Peyer's patch (tissue), 4 donors: ENCODE measurements at regions not wholly inside any gene's neighbourhood (a gene's known extent, or its start where the extent isn't known, plus 50 kb on each side); places are given as distances from the start of the nearest gene placed in this dataset.

Experiments used
- POLR2A ChIP-seq, 2 donors: fragments of 450-650 bp; IDR thresholded peaks; one replicate each; pipeline ENCODE4 v1.5.1; 2017; ENCODE audit warnings: antibody characterized with exemption in 2 of 2, mild to moderate bottlenecking in 2 of 2, moderate library complexity in 2 of 2
- TF ChIP-seq, protein P1 (sequence below), 6 experiments: fragments of 450-650 bp in 4 of 6; fragments of 200-600 bp in 2 of 6; sonication (generic) in 1 of 6; IDR thresholded peaks; one replicate each; pipeline ENCODE4 v1.5.1; 2017 to 2019; ENCODE audit warnings: antibody characterized with exemption in 6 of 6, mild to moderate bottlenecking in 3 of 6, moderate library complexity in 1 of 6

DNA sequence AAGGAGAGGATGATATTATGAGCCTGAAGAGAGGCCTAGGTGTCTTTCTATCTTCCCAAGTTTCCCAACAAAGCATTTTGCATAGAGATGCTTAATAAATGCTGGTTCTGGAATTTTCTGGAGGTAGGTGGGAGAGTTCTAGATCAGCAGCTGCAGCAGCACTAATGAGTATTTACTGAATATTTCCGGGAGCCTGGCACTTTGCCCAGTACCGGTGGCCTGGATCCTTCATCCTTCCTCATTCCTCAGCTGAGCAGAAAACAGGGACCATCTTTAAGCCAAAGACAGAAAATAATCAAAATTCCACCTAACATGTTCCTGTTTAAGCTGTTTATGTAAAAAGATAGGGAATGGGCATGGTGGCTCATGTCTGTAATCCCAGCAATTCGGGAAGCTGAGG is 813.2 kb upstream of the AUTS2 start:
- TF ChIP-seq, protein P1, sequence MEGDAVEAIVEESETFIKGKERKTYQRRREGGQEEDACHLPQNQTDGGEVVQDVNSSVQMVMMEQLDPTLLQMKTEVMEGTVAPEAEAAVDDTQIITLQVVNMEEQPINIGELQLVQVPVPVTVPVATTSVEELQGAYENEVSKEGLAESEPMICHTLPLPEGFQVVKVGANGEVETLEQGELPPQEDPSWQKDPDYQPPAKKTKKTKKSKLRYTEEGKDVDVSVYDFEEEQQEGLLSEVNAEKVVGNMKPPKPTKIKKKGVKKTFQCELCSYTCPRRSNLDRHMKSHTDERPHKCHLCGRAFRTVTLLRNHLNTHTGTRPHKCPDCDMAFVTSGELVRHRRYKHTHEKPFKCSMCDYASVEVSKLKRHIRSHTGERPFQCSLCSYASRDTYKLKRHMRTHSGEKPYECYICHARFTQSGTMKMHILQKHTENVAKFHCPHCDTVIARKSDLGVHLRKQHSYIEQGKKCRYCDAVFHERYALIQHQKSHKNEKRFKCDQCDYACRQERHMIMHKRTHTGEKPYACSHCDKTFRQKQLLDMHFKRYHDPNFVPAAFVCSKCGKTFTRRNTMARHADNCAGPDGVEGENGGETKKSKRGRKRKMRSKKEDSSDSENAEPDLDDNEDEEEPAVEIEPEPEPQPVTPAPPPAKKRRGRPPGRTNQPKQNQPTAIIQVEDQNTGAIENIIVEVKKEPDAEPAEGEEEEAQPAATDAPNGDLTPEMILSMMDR (IDR thresholded peaks at IDR 0.05), result no peak
- TF ChIP-seq POLR2A (IDR thresholded peaks at IDR 0.05), result no peak
